ENCODE measurements at regions not wholly inside any gene's neighbourhood (a gene's known extent, or its start where the extent isn't known, plus 50 kb on each side); places are given as distances from the start of the nearest gene placed in this dataset.

DNA sequence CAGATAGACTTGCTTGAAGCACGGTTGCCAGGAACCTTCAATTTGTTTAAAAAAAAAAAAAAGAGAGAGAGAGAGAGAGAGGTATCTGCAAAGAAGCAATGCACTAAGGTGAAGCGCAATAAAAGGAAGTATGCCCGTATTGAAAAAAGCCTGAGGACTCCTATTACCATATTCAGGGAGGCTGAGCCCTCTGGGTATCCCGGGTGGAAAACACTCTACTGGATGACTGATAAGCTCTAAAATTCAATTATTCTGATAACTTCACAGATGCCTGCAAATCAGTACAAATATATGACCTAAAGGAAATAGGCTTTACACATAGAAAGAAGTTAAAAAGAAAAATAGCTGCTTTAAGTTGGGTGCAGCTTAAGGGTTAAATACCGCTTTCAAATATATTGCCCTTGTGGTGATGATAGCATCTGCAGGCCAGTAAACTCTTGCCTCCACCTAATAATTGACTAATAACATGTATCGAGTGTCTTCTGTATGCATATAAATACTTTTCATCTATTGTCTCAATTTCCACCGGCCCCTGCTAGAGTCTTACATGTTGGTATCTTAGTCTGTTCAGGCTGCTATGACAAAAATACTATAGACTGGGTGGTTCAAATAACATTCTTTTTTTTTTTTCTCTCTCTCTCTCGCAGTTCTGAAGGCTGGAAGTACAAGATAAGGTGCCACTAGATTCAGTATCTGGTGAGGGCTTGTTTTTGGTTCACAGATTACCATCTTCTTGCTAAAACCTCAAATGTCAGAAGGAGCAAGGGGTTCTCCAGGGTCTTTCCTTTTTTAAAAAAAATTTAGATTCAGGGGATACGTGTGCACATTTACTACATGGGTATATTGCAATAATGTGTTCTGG, 187.4 kb upstream of the JARID2 start:
- Mint-ChIP-seq H3K4me3 (ENCODE audit: unreplicated experiment) (no peak overlapping the region), H3K9me3 (ENCODE audit: unreplicated experiment) (no peaks in the 10 kb centered on the region), H3K27ac (ENCODE audit: unreplicated experiment) (no peak overlapping the region), H3K27me3 (ENCODE audit: insufficient read depth, unreplicated experiment) (no peaks in the 10 kb centered on the region), H3K36me3 (ENCODE audit: insufficient read depth, unreplicated experiment) (no peaks in the 10 kb centered on the region), H3K4me1 (ENCODE audit: low read depth, unreplicated experiment) (peaks cover 7% of the 10 kb centered on the region)
- ChIA-PET POLR2A (no interaction called here), CTCF (no interaction called here)
- H3K27me3 ChIP-seq (replicated peaks; ENCODE audit: control insufficient read depth, insufficient read depth, low read length), result no peaks in the 10 kb centered on the region
- no peak overlapping the region for H3K4me3 ChIP-seq (ENCODE audit: low read depth, low read length)
- H3K36me3 ChIP-seq (ENCODE audit: control insufficient read depth, insufficient read depth, low read length), result no peaks in the 10 kb centered on the region
- TF ChIP-seq, protein P1, sequence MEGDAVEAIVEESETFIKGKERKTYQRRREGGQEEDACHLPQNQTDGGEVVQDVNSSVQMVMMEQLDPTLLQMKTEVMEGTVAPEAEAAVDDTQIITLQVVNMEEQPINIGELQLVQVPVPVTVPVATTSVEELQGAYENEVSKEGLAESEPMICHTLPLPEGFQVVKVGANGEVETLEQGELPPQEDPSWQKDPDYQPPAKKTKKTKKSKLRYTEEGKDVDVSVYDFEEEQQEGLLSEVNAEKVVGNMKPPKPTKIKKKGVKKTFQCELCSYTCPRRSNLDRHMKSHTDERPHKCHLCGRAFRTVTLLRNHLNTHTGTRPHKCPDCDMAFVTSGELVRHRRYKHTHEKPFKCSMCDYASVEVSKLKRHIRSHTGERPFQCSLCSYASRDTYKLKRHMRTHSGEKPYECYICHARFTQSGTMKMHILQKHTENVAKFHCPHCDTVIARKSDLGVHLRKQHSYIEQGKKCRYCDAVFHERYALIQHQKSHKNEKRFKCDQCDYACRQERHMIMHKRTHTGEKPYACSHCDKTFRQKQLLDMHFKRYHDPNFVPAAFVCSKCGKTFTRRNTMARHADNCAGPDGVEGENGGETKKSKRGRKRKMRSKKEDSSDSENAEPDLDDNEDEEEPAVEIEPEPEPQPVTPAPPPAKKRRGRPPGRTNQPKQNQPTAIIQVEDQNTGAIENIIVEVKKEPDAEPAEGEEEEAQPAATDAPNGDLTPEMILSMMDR (IDR thresholded peaks at IDR 0.05; ENCODE audit: insufficient read depth in 1 of 2, low read depth in 1 of 2, low read length in 1 of 2, severe bottlenecking in 1 of 2, unreplicated experiment in 1 of 2), result peak in 1 of 2 experiments; percentile 13
- no peak for DNase-seq
- H3K9me3 ChIP-seq, result no peaks in the 10 kb centered on the region
- intact Hi-C loops (cut with micrococcal nuclease; ENCODE audit: unreplicated experiment), result no loop called here
- BruUV-seq (replicated peaks), result no TSS peak
- H3K4me1 ChIP-seq, result no peaks in the 10 kb centered on the region; the same call in 1 of the 2 replicates

DNA sequence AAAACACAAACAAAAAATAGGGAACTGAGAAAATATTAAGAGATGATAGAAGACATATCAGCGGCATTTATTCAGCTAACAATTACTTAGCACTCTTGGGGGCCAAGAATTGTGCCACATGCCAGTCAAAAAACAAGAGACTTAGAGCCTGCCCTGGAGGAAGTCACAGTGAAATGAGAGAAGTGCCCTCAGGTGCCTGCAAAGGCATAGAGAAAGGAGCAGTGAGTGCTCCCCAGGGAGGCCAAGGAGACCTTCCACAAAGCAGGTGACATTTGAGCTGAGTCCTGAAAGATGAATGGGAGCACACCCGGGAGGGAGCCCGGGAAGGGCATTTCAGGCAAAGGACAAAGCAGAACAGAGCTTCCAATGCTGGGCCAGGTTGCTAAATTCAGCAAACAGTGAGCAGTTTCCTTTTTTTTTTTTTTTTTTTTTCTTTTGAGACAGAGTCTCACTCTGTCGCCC, 184.7 kb upstream of the JARID2 start:
- Histone ChIP-seq H3K4me3 (ENCODE audit: low read depth, low read length) (no peak overlapping the region), H3K27me3 (replicated peaks; ENCODE audit: control insufficient read depth, insufficient read depth, low read length) (no peaks in the 10 kb centered on the region), H3K4me1 (peaks cover 12% of the 10 kb centered on the region), H3K36me3 (ENCODE audit: control insufficient read depth, insufficient read depth, low read length) (no peaks in the 10 kb centered on the region), H3K9me3 (no peaks in the 10 kb centered on the region)
- Mint-ChIP-seq H3K27me3 (ENCODE audit: insufficient read depth, unreplicated experiment) (no peaks in the 10 kb centered on the region), H3K4me3 (ENCODE audit: unreplicated experiment) (no peak overlapping the region), H3K27ac (ENCODE audit: unreplicated experiment) (no peak overlapping the region), H3K36me3 (ENCODE audit: insufficient read depth, unreplicated experiment) (no peaks in the 10 kb centered on the region), H3K4me1 (ENCODE audit: low read depth, unreplicated experiment) (peaks cover 17% of the 10 kb centered on the region), H3K9me3 (ENCODE audit: unreplicated experiment) (no peaks in the 10 kb centered on the region)
- DNase-seq, result no peak
- intact Hi-C loops (cut with micrococcal nuclease; ENCODE audit: unreplicated experiment), result no loop called here
- TF ChIP-seq, protein P1 (IDR thresholded peaks at IDR 0.05; ENCODE audit: insufficient read depth in 1 of 2, low read depth in 1 of 2, low read length in 1 of 2, severe bottlenecking in 1 of 2, unreplicated experiment in 1 of 2), result no peak
- ChIA-PET CTCF (no interaction called here), POLR2A (no interaction called here)
- BruUV-seq (replicated peaks), result no TSS peak

DNA sequence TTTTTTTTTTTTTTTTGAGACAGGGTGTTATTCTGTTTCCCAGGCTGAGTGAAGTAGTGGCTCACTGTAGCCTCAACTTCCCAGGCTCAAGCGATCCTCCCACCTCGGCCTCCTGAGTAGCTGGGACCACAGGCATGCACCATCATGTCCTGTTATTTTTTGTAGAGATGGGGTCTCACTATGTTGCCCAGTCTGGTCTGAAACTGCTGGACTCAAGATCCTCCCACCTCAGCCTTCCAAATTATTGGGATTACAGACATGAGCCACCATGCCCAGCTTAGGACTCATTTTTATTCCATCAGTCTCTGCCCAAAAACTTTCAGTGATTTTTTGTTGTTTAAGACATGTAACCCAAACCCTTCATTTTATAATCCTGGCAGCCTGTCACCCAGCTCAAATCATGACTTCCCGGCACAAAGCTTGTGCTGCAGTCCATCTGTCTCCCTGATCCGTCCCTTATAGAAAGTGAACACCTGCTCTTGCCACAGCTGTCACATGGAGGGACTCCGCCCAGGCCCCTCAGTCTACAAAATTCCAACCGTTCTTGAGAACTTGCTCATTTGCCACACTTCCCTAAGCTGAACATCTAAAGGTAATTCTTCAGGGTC, 183.9 kb upstream of the JARID2 start:
- intact Hi-C loops (cut with micrococcal nuclease; ENCODE audit: unreplicated experiment), result no loop called here

More for the DNA sequence above, 183.9 kb upstream of the JARID2 start:
- DNase-seq, result no peak
- no peaks in the 10 kb centered on the region for H3K27me3 Mint-ChIP-seq (ENCODE audit: insufficient read depth, unreplicated experiment)
- no peaks in the 10 kb centered on the region for H3K27me3 ChIP-seq (replicated peaks; ENCODE audit: control insufficient read depth, insufficient read depth, low read length)
- TF ChIP-seq, protein P1 (IDR thresholded peaks at IDR 0.05; ENCODE audit: insufficient read depth in 1 of 2, low read depth in 1 of 2, low read length in 1 of 2, severe bottlenecking in 1 of 2, unreplicated experiment in 1 of 2), result no peak
- no peaks in the 10 kb centered on the region for H3K9me3 ChIP-seq
- no peak overlapping the region for H3K4me3 ChIP-seq (ENCODE audit: low read depth, low read length)
- no TSS peak for BruUV-seq (replicated peaks)
- H3K4me1 ChIP-seq, result peaks cover 19% of the 10 kb centered on the region
- H3K27ac Mint-ChIP-seq (ENCODE audit: unreplicated experiment), result no peak overlapping the region
- ChIA-PET POLR2A (no interaction called here), CTCF (no interaction called here)
- peaks cover 23% of the 10 kb centered on the region for H3K4me1 Mint-ChIP-seq (ENCODE audit: low read depth, unreplicated experiment)
- H3K9me3 Mint-ChIP-seq (ENCODE audit: unreplicated experiment), result no peaks in the 10 kb centered on the region
- H3K36me3 Mint-ChIP-seq (ENCODE audit: insufficient read depth, unreplicated experiment), result no peaks in the 10 kb centered on the region
- H3K36me3 ChIP-seq (ENCODE audit: control insufficient read depth, insufficient read depth, low read length), result no peaks in the 10 kb centered on the region
- no peak overlapping the region for H3K4me3 Mint-ChIP-seq (ENCODE audit: unreplicated experiment)

Data from Caco-2 (cell line).